ENCODE measurements at regions not wholly inside any gene's neighbourhood (a gene's known extent, or its start where the extent isn't known, plus 50 kb on each side); places are given as distances from the start of the nearest gene placed in this dataset.
"Not testable (repeated sequence)": the region's sequence is repeated elsewhere in the genome, so short reads cannot be mapped to it uniquely, and the experiment has no call there.

- Histone ChIP-seq H3K4me3 (ENCODE audit: low read length) (no peak overlapping the region), H3K9me3 (ENCODE audit: insufficient read depth, low read depth, low read length) (no peaks in the 10 kb centered on the region), H3K4me1 (ENCODE audit: insufficient read depth, low read length) (peaks cover 11% of the 10 kb centered on the region; the same call in 1 of the 2 replicates), H3K27ac (ENCODE audit: low read length) (no peak overlapping the region), H3K36me3 (ENCODE audit: insufficient read depth, low read depth, low read length) (no peaks in the 10 kb centered on the region), H3K27me3 (ENCODE audit: insufficient read depth, low read length) (no peaks in the 10 kb centered on the region), H3K9ac (ENCODE audit: low read depth, low read length) (no peak overlapping the region)
These were observed 119.2 kb downstream of the SPP2 start for GRCh38 chr2:234169674-234170073.

DNA sequence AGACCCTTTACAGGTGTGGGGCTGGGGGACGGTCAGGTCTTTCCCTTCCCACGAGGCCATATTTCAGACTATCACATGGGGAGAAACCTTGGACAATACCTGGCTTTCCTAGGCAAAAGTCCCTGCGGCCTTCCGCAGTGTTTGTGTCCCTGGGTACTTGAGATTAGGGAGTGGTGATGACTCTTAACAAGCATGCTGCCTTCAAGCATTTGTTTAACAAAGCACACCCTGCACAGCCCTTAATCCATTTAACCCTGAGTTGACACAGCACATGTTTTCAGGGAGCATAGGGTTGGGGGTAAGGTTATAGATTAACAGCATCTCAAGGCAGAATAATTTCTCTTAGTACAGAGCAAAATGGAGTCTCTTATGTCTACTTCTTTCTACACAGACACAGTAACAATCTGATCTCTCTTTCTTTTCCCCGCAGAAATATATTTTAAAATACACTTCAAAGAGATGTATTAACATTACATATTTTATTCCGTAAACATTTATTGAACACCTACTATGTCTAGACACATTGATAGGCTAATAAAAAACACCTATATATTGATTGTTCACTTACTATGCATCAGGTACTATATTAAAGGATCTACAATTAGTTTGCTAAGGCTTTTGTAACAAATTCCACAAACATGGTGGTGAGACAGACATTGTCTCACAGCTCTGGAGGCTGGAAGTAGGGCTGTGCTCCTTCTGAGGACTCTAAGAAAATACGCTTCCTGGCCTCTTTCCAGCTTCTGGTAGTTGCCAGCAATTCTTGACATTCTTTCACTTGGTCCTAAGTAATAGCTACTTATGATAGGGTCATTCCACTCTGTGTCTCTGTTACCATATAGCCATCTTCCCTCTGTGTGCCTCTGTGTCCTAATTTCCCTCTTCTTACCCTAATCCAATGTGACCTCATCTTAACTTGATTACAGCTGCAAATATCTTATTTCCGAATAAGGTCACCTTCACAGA, 118.4 kb downstream of the SPP2 start:
- H3K9me3 ChIP-seq (ENCODE audit: insufficient read depth, low read depth, low read length); H3K4me3 ChIP-seq (ENCODE audit: low read length); H3K36me3 ChIP-seq (ENCODE audit: insufficient read depth, low read depth, low read length); H3K27me3 ChIP-seq (ENCODE audit: insufficient read depth, low read length); H3K27ac ChIP-seq (ENCODE audit: low read length): not testable (repeated sequence)
- peaks cover 11% of the 10 kb centered on the region; the same call in 1 of the 2 replicates for H3K4me1 ChIP-seq (ENCODE audit: insufficient read depth, low read length)
- H3K9ac ChIP-seq (ENCODE audit: low read depth, low read length) = 0 out of 2 replicates have a peak overlapping the region, but pooled peaks have one; percentile 11

- Histone ChIP-seq H3K4me1 (ENCODE audit: insufficient read depth, low read length) (peaks cover 11% of the 10 kb centered on the region; the same call in 1 of the 2 replicates), H3K27me3 (ENCODE audit: insufficient read depth, low read length) (no peaks in the 10 kb centered on the region), H3K9ac (ENCODE audit: low read depth, low read length) (no peak overlapping the region), H3K36me3 (ENCODE audit: insufficient read depth, low read depth, low read length) (no peaks in the 10 kb centered on the region), H3K9me3 (ENCODE audit: insufficient read depth, low read depth, low read length) (no peaks in the 10 kb centered on the region), H3K27ac (ENCODE audit: low read length) (no peak overlapping the region), H3K4me3 (ENCODE audit: low read length) (no peak overlapping the region)
These were observed 116.0 kb downstream of the SPP2 start for GRCh38 chr2:234166531-234166930.

GRCh38 chr2:234165421-234165820, 114.9 kb downstream of the SPP2 start:
- H3K4me1 ChIP-seq (ENCODE audit: insufficient read depth, low read length) = peaks cover 11% of the 10 kb centered on the region; the same call in 1 of the 2 replicates
- H3K27ac ChIP-seq (ENCODE audit: low read length) = no peak overlapping the region
- no peaks in the 10 kb centered on the region for H3K36me3 ChIP-seq (ENCODE audit: insufficient read depth, low read depth, low read length)
- H3K4me3 ChIP-seq (ENCODE audit: low read length) = no peak overlapping the region
- no peaks in the 10 kb centered on the region for H3K27me3 ChIP-seq (ENCODE audit: insufficient read depth, low read length)
- no peaks in the 10 kb centered on the region for H3K9me3 ChIP-seq (ENCODE audit: insufficient read depth, low read depth, low read length)
- no peak overlapping the region for H3K9ac ChIP-seq (ENCODE audit: low read depth, low read length)

DNA sequence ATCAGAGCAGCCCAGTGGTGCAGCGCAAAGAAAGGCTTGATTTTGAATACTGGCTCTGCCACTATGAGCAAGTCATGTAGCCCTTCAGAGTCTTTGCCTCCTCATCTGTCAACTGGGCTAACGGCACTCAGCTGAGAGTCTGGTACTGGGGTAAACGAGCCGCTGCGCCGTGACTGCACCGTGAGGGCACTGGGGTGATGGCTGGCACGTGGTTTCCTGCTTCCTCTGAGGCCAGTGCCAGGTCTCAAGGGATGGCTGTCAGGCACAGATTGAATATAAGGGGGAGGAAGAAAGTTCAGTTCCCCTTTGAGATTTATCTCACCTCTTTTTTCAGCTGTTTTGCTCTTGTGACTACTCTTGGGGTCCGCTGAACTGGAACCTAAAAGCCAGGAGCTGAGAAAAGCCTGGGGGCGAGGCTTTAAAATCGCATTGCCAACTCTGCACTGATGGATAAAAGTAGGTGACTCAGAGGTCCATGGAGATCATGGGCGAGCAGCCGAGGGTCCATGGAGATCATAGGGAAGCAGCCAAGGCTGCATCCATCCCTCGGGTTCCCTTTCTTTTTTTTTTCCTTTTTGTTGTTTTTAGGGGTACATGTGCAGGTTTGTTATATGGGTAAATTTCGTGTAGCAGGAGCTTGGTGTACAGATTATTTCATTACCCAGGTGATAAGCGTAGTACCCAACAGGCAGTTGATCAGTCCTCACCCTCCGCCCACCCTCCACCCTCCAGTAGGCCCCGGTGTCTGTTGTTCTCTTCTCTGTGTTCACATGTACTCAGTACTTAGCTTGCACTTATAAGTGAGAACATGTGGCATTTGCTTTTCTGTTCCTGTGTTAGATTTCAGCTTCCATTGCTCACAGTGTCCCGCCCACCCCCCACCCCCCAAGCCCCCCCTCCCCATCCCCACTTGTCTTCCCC, 114.3 kb downstream of the SPP2 start:
- H3K4me3 ChIP-seq (ENCODE audit: low read length) = no peak overlapping the region
- H3K36me3 ChIP-seq (ENCODE audit: insufficient read depth, low read depth, low read length) = no peaks in the 10 kb centered on the region
- no peaks in the 10 kb centered on the region for H3K27me3 ChIP-seq (ENCODE audit: insufficient read depth, low read length)
- no peak overlapping the region for H3K27ac ChIP-seq (ENCODE audit: low read length)
- H3K4me1 ChIP-seq (ENCODE audit: insufficient read depth, low read length) = peaks cover 11% of the 10 kb centered on the region; the same call in 1 of the 2 replicates
- H3K9ac ChIP-seq (ENCODE audit: low read depth, low read length) = no peak overlapping the region
- no peaks in the 10 kb centered on the region for H3K9me3 ChIP-seq (ENCODE audit: insufficient read depth, low read depth, low read length)

DNA sequence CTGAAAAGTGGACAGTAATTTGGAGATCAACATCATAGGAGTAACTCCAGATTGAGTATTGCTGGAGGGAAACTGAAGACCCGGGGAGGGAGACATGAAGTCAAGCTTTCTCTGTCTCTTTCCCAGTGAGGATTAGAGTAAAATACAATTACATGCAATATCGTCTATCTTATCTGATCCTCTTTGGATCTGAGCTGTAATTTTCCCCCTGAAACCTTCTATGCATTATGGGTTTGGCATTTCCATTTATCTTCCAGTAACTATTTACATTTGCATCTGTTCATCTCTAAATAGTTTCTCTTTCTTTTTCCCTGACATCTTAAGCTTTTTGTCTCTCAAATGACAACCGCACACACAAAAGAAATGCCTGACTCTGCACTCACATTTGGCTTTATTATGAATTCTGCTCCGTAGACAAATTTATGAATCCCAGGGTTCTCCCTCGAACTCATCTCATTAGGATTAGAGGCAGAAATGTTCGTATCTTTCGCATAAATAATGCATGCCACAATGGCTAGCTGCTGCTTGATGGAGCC, 113.1 kb downstream of the SPP2 start:
- Histone ChIP-seq H3K36me3 (ENCODE audit: insufficient read depth, low read depth, low read length) (no peaks in the 10 kb centered on the region), H3K27ac (ENCODE audit: low read length) (no peak overlapping the region), H3K4me1 (ENCODE audit: insufficient read depth, low read length) (peaks cover 8% of the 10 kb centered on the region; the same call in 1 of the 2 replicates), H3K9ac (ENCODE audit: low read depth, low read length) (no peak overlapping the region), H3K9me3 (ENCODE audit: insufficient read depth, low read depth, low read length) (no peaks in the 10 kb centered on the region), H3K4me3 (ENCODE audit: low read length) (no peak overlapping the region), H3K27me3 (ENCODE audit: insufficient read depth, low read length) (no peaks in the 10 kb centered on the region)

DNA sequence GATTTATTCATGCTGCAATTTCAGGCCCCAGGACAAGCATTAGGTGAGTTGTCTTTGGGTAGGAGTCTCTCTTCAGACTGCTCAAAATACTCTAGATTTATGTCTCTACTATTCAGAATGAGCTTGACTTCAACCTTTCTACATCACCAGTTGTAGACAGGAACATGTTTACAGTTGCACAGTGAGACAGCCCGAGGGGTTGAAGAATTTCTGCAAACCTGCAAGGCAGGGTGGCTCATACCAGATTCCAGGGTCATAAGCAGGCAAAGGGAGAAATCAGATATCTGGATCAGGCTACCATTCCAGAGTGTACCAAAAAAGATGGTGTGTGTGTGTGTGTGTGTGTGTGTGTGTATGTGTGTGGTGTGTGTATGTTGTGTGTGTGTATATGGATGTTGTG, 112.4 kb downstream of the SPP2 start:
- Histone ChIP-seq H3K27me3 (ENCODE audit: insufficient read depth, low read length) (no peaks in the 10 kb centered on the region), H3K9ac (ENCODE audit: low read depth, low read length) (no peak overlapping the region), H3K4me1 (ENCODE audit: insufficient read depth, low read length) (peaks cover 8% of the 10 kb centered on the region; the same call in 1 of the 2 replicates), H3K9me3 (ENCODE audit: insufficient read depth, low read depth, low read length) (no peaks in the 10 kb centered on the region), H3K4me3 (ENCODE audit: low read length) (no peak overlapping the region), H3K36me3 (ENCODE audit: insufficient read depth, low read depth, low read length) (no peaks in the 10 kb centered on the region), H3K27ac (ENCODE audit: low read length) (no peak overlapping the region)

DNA sequence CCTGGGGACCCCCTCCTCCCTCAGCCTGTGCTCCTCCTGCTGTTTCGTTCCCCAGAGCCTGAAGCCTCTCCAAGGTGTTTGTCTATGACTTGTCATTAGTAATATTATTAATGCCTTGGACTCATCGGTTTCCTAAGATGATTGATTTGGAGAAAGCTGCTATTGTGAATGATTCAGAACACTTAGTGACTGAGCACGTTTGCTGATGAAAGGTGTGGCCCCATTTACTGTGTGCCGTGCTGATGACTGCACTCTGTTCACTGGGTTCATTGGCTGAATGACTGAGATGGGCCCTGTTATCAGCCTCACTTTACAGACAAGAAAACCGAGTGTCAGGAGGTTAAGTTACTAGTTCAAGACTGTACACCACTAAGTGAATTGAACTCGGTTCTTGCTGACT, 111.4 kb downstream of the SPP2 start:
- Histone ChIP-seq H3K9me3 (ENCODE audit: insufficient read depth, low read depth, low read length) (no peaks in the 10 kb centered on the region), H3K9ac (ENCODE audit: low read depth, low read length) (no peak overlapping the region)

GRCh38 chr2:234158812-234159211, 108.3 kb downstream of the SPP2 start:
- H3K36me3 ChIP-seq (ENCODE audit: insufficient read depth, low read depth, low read length) = no peaks in the 10 kb centered on the region
- H3K27me3 ChIP-seq (ENCODE audit: insufficient read depth, low read length) = no peaks in the 10 kb centered on the region
- no peak overlapping the region for H3K4me3 ChIP-seq (ENCODE audit: low read length)
- H3K4me1 ChIP-seq (ENCODE audit: insufficient read depth, low read length) = peaks cover 8% of the 10 kb centered on the region; the same call in 1 of the 2 replicates
- H3K9me3 ChIP-seq (ENCODE audit: insufficient read depth, low read depth, low read length) = no peaks in the 10 kb centered on the region
- H3K9ac ChIP-seq (ENCODE audit: low read depth, low read length) = no peak overlapping the region
- H3K27ac ChIP-seq (ENCODE audit: low read length) = no peak overlapping the region

More for the DNA sequence above, 111.4 kb downstream of the SPP2 start:
- Histone ChIP-seq H3K27ac (ENCODE audit: low read length) (no peak overlapping the region), H3K36me3 (ENCODE audit: insufficient read depth, low read depth, low read length) (no peaks in the 10 kb centered on the region), H3K27me3 (ENCODE audit: insufficient read depth, low read length) (no peaks in the 10 kb centered on the region), H3K4me3 (ENCODE audit: low read length) (no peak overlapping the region), H3K4me1 (ENCODE audit: insufficient read depth, low read length) (peaks cover 8% of the 10 kb centered on the region; the same call in 1 of the 2 replicates)

DNA sequence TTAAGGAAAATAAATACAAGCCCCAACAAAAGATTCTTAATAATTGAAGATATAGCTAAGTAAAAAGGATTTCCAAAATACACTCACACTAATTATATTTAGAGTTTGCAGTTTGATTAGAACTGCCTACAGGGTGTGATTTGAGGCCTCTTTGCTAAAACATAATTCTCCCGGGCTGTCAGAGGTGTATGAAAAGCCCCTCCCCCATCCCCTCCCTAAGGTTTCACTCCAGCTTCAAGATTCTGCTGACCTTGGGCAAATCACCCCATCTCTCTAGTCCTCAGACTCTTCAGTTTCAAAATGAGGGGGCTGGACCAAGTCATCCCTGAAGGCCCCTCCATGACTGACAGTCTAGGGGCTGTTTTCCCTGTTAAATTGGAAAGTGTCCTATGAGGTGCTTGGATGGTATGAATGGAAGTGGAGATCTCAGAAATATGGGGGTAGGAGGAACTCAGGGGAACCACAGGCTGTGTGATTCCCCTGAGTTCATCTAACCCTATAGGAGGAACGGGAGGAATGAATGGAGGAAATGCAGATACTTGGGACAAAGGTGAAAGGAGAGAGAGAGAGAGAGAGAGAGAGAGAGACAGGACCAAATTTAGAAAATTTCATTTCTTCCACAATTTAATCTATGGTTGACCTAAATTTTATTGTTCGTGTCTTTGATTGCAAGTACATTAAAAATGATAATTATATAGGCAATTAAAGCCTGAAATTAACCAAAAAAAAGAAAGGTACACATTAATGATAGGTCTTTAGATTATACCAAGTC, 107.5 kb downstream of the SPP2 start:
- H3K4me3 ChIP-seq (ENCODE audit: low read length) = no peak overlapping the region
- H3K4me1 ChIP-seq (ENCODE audit: insufficient read depth, low read length) = peaks cover 8% of the 10 kb centered on the region; the same call in 1 of the 2 replicates
- no peak overlapping the region for H3K9ac ChIP-seq (ENCODE audit: low read depth, low read length)
- H3K36me3 ChIP-seq (ENCODE audit: insufficient read depth, low read depth, low read length) = no peaks in the 10 kb centered on the region
- peaks cover 1% of the 10 kb centered on the region; the same call in 1 of the 2 replicates for H3K9me3 ChIP-seq (ENCODE audit: insufficient read depth, low read depth, low read length)
- H3K27me3 ChIP-seq (ENCODE audit: insufficient read depth, low read length) = no peaks in the 10 kb centered on the region
- H3K27ac ChIP-seq (ENCODE audit: low read length) = no peak overlapping the region

Measured in iPS-20b (cell line).